ENCODE measurements at regions not wholly inside any gene's neighbourhood (a gene's known extent, or its start where the extent isn't known, plus 50 kb on each side); places are given as distances from the start of the nearest gene placed in this dataset.
"Not testable (repeated sequence)": the region's sequence is repeated elsewhere in the genome, so short reads cannot be mapped to it uniquely, and the experiment has no call there.

- no peak for DNase-seq
These were observed 400.2 kb upstream of the MYT1L start for GRCh38 chr2:2731101-2731815.

- DNase-seq, result no peak
These were observed 399.3 kb upstream of the MYT1L start for GRCh38 chr2:2730301-2730833.

- DNase-seq, result no peak
These were observed 398.2 kb upstream of the MYT1L start for GRCh38 chr2:2729246-2729645.

GRCh38 chr2:2728635-2729034 is 397.6 kb upstream of the MYT1L start:
- no peak for DNase-seq

GRCh38 chr2:2727876-2728511 is 396.9 kb upstream of the MYT1L start:
- no peak for DNase-seq

- DNase-seq, result no peak
These were observed 395.1 kb upstream of the MYT1L start for GRCh38 chr2:2726163-2726562.

- DNase-seq, result no peak
These were observed 392.0 kb upstream of the MYT1L start for GRCh38 chr2:2723064-2723463.

GRCh38 chr2:2721296-2721835 is 390.3 kb upstream of the MYT1L start:
- no peak for DNase-seq

- not testable (repeated sequence) for DNase-seq
These were observed 389.7 kb upstream of the MYT1L start for GRCh38 chr2:2720806-2721205.

- DNase-seq, result no peak
These were observed 389.3 kb upstream of the MYT1L start for GRCh38 chr2:2720351-2720750.

- DNase-seq, result no peak
These were observed 388.7 kb upstream of the MYT1L start for GRCh38 chr2:2719781-2720180.

GRCh38 chr2:2719015-2719414 is 387.9 kb upstream of the MYT1L start:
- no peak for DNase-seq

- DNase-seq, result no peak
These were observed 386.3 kb upstream of the MYT1L start for GRCh38 chr2:2717406-2717805.

- DNase-seq, result no peak
These were observed 385.7 kb upstream of the MYT1L start for GRCh38 chr2:2716771-2717170.

- no peak for DNase-seq
These were observed 384.2 kb upstream of the MYT1L start for GRCh38 chr2:2715036-2715818.

GRCh38 chr2:2714408-2714807 is 383.3 kb upstream of the MYT1L start:
- DNase-seq, result no peak

GRCh38 chr2:2709431-2709770 is 378.3 kb upstream of the MYT1L start:
- DNase-seq, result no peak

GRCh38 chr2:2708575-2709430 is 377.7 kb upstream of the MYT1L start:
- DNase-seq, result no peak

GRCh38 chr2:2707206-2707991 is 376.3 kb upstream of the MYT1L start:
- no peak for DNase-seq

- no peak for DNase-seq
These were observed 375.2 kb upstream of the MYT1L start for GRCh38 chr2:2706306-2706705.

- DNase-seq, result no peak
These were observed 374.8 kb upstream of the MYT1L start for GRCh38 chr2:2705871-2706270.
